ENCODE measurements at regions not wholly inside any gene's neighbourhood (a gene's known extent, or its start where the extent isn't known, plus 50 kb on each side); places are given as distances from the start of the nearest gene placed in this dataset.
"Not testable (repeated sequence)": the region's sequence is repeated elsewhere in the genome, so short reads cannot be mapped to it uniquely, and the experiment has no call there.

DNA sequence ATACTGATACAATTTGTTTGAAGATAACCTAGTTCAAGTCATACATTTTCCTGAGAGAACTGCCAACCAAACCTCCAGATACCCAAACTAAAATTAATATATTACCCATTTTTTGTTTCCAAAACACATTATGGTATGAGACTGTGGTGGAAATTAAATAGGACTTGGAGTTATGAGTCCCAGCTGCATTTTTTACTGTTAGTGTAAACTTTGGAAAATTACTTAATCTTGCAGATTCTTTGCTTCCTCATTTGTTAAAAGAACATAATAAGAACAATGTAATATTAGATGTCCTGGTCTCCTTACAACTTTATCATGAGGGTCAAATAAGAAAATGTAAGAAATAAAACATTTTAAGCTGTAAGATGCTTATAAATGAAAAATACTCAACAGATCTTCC is 98.2 kb upstream of the TRIB2 start:
- no peak for DNase-seq (ENCODE audit: low read depth in 3 of 3)

GRCh38 chr2:12619975-12620374 is 96.8 kb upstream of the TRIB2 start:
- DNase-seq (ENCODE audit: low read depth in 3 of 3), result no peak

GRCh38 chr2:12620759-12621158 is 96.0 kb upstream of the TRIB2 start:
- no peak for DNase-seq (ENCODE audit: low read depth in 3 of 3)

GRCh38 chr2:12623051-12623450 is 93.7 kb upstream of the TRIB2 start:
- DNase-seq (ENCODE audit: low read depth in 3 of 3), result no peak

GRCh38 chr2:12624384-12624783 is 92.4 kb upstream of the TRIB2 start:
- no peak for DNase-seq (ENCODE audit: low read depth in 3 of 3)

DNA sequence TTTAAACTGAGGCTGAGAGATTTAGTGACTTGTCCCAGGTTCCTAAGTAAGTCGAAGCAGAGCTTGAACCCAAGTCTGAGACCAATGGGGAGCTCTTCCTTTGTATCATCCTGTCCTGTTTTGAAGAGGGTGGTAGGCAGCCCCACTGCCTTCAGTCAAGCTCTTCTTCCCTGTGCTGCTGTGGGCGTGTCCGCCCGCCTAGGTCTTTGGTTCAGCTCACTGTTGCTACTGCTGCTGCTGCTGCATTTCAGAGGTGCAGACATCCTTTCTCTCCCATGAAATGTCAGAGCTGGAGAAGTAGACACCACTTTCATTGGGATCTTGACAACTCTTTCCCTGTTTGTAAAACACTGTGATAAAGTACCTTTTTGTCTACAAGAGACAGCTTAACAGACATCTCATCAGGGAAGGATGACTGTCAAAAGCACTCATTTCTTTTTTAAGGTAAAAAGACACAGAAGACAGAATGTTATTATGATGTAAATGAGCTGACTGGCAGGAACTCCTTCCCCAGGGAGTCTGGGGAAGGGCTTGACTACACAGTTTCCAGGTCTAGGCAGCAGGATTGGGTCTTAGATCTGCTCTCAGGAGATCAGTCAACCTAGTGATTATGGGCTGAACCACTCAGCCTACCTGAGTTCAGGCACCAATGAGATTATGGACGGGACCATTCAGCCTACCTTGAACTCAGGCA is 91.7 kb upstream of the TRIB2 start:
- no peak for DNase-seq (ENCODE audit: low read depth in 3 of 3)

GRCh38 chr2:12628541-12628940 is 88.2 kb upstream of the TRIB2 start:
- not testable (repeated sequence) for DNase-seq (ENCODE audit: low read depth in 3 of 3)

- no peak for DNase-seq (ENCODE audit: low read depth in 3 of 3)
Measured at GRCh38 chr2:12636837-12637581, 79.7 kb upstream of the TRIB2 start.

DNA sequence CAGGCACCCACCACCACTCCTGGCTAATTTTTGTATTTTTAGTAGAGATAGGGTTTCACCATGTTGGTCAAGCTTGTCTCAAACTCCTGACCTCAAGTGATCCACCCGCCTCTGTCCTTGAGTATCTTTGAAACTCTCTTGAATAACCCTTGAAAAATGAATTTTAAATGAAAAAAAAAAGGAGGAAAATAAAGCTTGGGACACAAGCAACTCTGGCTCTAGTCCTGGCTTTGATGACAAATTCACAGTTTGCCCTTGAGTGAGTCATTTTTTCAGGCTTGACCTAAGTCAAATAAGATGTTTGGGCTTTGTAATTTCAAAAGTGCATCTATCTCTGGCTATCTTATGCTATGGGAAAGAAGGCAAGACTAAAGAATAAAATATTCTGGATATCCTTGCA is 79.0 kb upstream of the TRIB2 start:
- DNase-seq (ENCODE audit: low read depth in 3 of 3), result no peak

DNA sequence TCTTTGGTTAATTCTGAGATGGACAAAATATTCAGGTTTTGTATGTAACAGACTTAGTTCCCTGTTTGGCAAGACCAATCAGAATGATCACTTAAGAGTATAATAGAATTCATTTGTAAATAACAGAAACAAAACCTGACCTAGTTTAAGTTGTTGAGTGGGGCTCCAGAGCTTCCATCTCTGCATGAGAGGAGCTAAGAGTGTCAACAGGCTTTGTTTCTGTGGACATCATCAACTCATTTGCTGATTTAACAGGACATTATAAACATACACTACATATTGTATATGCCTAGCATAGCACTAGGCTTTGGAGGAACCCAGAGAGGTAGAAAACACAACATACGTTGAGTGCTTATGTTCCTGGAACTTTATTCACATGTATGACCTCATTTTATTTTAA is 75.3 kb upstream of the TRIB2 start:
- DNase-seq (ENCODE audit: low read depth in 3 of 3), result no peak

DNA sequence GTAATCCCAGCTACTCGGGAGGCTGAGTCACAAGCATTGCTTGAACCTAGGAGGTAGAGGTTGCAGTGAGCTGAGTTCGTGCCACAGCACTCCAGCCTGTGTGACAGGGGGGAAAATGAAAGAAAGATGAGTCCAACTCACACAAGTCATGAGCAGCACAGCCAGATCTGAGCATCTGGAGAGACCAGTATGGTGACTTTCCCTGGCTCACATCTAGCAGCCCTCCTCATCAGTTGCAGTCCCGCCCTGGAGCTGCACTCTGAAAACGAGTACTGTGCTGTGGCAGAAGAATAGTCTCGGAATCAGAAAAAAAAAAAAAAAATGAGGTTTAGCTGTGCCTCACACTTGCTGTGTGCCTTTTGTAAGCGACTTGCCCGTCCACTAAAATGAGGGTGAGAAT is 74.4 kb upstream of the TRIB2 start:
- DNase-seq (ENCODE audit: low read depth in 3 of 3), result no peak

- no peak for DNase-seq (ENCODE audit: low read depth in 3 of 3)
Measured at GRCh38 chr2:12642859-12643258, 73.9 kb upstream of the TRIB2 start.

GRCh38 chr2:12649602-12650400 is 66.9 kb upstream of the TRIB2 start:
- no peak for DNase-seq (ENCODE audit: low read depth in 3 of 3)

DNA sequence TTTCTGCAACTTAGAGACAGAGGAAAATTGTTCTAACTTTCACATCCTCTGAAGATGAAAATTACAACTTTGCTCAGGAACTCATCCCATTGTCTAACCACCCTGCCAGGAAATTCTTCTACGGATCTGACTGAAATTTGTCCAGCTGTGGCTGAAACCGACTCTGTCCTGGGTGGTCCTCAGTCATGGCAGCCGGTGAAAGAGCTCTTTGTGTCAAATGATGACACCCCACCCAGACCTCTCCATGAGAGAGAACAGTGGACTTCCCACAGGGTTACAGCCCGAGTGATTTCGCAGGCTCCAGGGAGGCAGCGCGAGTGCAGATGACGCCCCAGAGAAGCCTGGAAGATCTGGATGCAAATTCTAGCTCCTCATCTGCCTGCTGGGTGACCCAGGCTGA is 65.1 kb upstream of the TRIB2 start:
- DNase-seq (ENCODE audit: low read depth in 3 of 3), result no peak

- no peak for DNase-seq (ENCODE audit: low read depth in 3 of 3)
Measured at GRCh38 chr2:12652723-12653122, 64.0 kb upstream of the TRIB2 start.

GRCh38 chr2:12657560-12657959 is 59.2 kb upstream of the TRIB2 start:
- DNase-seq (ENCODE audit: low read depth in 3 of 3), result no peak

DNA sequence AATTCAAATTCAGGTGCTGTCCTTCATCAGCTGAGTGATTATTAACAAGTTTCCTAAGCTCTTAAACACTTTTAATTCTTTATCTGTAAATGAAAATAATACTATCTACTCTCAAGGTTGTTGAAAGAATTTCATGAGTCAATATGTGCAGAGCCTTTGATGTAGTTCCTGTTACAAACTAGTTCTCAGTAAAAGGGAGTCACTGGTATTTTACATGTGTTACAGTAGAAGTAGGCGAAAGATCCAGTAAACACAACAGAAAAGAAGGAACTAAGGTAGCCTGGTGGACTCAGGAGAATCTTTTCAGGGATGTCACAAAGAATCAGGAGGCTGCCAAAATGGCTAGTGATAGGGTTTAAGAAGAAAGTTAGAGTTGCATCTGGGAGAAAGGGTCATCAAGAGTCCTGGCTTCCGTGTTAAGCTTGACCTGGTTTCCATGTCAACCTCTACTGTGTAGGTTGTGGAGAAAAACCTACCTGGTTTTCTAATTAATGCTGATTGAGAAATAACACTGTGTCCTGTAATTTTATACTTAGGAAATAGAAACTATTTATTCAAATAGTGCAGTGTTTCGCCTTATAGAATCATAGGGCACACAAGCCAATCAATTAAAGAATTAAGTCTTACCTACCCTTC is 58.3 kb upstream of the TRIB2 start:
- DNase-seq (ENCODE audit: low read depth in 3 of 3), result no peak

- no peak for DNase-seq (ENCODE audit: low read depth in 3 of 3)
Measured at GRCh38 chr2:12661489-12661888, 55.2 kb upstream of the TRIB2 start.

DNA sequence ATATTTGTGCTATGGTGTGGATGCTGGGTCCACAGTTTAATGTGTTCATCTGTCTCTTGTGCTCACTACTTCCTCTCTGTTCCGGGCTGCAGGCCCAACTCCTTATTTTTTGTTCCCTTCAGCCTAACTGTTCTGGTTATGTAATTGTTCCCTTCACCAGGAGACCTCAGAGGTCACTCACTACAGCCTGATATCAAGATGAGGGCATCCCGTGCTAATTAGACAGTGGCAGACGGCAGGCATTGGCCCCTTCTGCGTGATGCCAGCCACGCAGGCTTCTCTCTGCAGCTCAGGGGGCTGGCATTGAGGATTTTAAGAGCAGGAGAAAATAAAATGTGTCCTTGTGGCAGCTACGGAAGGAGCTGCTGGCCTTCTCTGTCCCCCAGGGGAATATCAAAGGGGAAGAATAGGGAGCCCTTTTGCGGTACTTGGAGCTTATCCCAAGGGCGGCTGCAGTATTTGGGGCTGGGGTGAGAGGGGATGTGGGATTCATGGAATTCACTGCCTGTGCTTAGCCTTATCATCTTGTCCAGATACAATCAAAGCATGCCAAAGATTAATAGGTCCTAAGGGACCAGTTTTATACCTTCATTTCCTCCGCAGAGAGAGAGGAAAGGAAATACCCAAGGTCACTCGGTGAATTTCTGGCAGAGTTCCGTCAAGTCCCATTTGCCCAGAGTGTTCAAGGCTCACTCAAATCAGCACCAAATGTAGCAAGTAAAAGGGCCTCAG is 53.3 kb upstream of the TRIB2 start:
- DNase-seq (ENCODE audit: low read depth in 3 of 3), result no peak

- DNase-seq (ENCODE audit: low read depth in 3 of 3), result no peak
Measured at GRCh38 chr2:12665334-12665733, 51.4 kb upstream of the TRIB2 start.

DNA sequence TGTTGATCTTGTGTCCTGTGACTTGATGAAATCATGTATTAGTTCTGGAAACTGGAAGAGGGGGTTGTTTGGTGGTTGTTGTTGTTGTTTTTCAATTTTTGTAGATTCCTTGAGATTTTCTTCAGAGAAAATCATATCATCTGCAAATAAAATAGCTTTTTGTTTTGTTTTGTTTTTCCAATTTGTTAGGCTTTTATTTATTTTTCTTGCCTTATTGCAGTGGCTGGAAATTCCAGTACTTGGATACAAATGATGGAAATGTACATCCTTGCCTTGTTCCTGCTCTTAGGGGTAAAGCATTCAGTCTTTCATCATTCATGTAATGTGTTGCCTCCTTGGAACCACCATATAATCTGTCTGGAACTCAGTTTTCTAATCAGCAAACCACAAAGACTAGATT is 50.3 kb upstream of the TRIB2 start:
- DNase-seq (ENCODE audit: low read depth in 3 of 3), result no peak
